ENCODE measurements at regions not wholly inside any gene's neighbourhood (a gene's known extent, or its start where the extent isn't known, plus 50 kb on each side); places are given as distances from the start of the nearest gene placed in this dataset.
"Not testable (repeated sequence)": the region's sequence is repeated elsewhere in the genome, so short reads cannot be mapped to it uniquely, and the experiment has no call there.

- no peak for DNase-seq (ENCODE audit: low read depth in 2 of 3, low spot score in 2 of 3)
Observed at GRCh38 chr9:31588006-31588405, 796.4 kb upstream of the ACO1 start.

- DNase-seq (ENCODE audit: low read depth in 2 of 3, low spot score in 2 of 3): no peak
Observed at GRCh38 chr9:31588756-31589155, 795.7 kb upstream of the ACO1 start.

- no peak for DNase-seq (ENCODE audit: low read depth in 2 of 3, low spot score in 2 of 3)
Observed at GRCh38 chr9:31590091-31590490, 794.4 kb upstream of the ACO1 start.

GRCh38 chr9:31597086-31597485 lies 787.4 kb upstream of the ACO1 start:
- DNase-seq (ENCODE audit: low read depth in 2 of 3, low spot score in 2 of 3): not testable (repeated sequence)

- no peak for DNase-seq (ENCODE audit: low read depth in 2 of 3, low spot score in 2 of 3)
Observed at GRCh38 chr9:31597977-31598376, 786.5 kb upstream of the ACO1 start.

- no peak for DNase-seq (ENCODE audit: low read depth in 2 of 3, low spot score in 2 of 3)
Observed at GRCh38 chr9:31601666-31602065, 782.8 kb upstream of the ACO1 start.

GRCh38 chr9:31604531-31604930 lies 779.9 kb upstream of the ACO1 start:
- DNase-seq (ENCODE audit: low read depth in 2 of 3, low spot score in 2 of 3): no peak

GRCh38 chr9:31605164-31605563 lies 779.3 kb upstream of the ACO1 start:
- DNase-seq (ENCODE audit: low read depth in 2 of 3, low spot score in 2 of 3): no peak

- no peak for DNase-seq (ENCODE audit: low read depth in 2 of 3, low spot score in 2 of 3)
Observed at GRCh38 chr9:31606678-31607077, 777.8 kb upstream of the ACO1 start.

- no peak for DNase-seq (ENCODE audit: low read depth in 2 of 3, low spot score in 2 of 3)
Observed at GRCh38 chr9:31608416-31608815, 776.0 kb upstream of the ACO1 start.

GRCh38 chr9:31608881-31609280 lies 775.6 kb upstream of the ACO1 start:
- DNase-seq (ENCODE audit: low read depth in 2 of 3, low spot score in 2 of 3): no peak

- no peak for DNase-seq (ENCODE audit: low read depth in 2 of 3, low spot score in 2 of 3)
Observed at GRCh38 chr9:31612336-31613030, 772.0 kb upstream of the ACO1 start.

GRCh38 chr9:31615966-31616365 lies 768.5 kb upstream of the ACO1 start:
- DNase-seq (ENCODE audit: low read depth in 2 of 3, low spot score in 2 of 3): no peak

GRCh38 chr9:31623511-31623910 lies 760.9 kb upstream of the ACO1 start:
- no peak for DNase-seq (ENCODE audit: low read depth in 2 of 3, low spot score in 2 of 3)

- DNase-seq (ENCODE audit: low read depth in 2 of 3, low spot score in 2 of 3): no peak
Observed at GRCh38 chr9:31629292-31629691, 755.2 kb upstream of the ACO1 start.

GRCh38 chr9:31637265-31637664 lies 747.2 kb upstream of the ACO1 start:
- no peak for DNase-seq (ENCODE audit: low read depth in 2 of 3, low spot score in 2 of 3)

GRCh38 chr9:31637861-31638260 lies 746.6 kb upstream of the ACO1 start:
- DNase-seq (ENCODE audit: low read depth in 2 of 3, low spot score in 2 of 3): no peak

- no peak for DNase-seq (ENCODE audit: low read depth in 2 of 3, low spot score in 2 of 3)
Observed at GRCh38 chr9:31639451-31639850, 745.0 kb upstream of the ACO1 start.

GRCh38 chr9:31669311-31669710 lies 715.1 kb upstream of the ACO1 start:
- DNase-seq (ENCODE audit: low read depth in 2 of 3, low spot score in 2 of 3): no peak

- no peak for DNase-seq (ENCODE audit: low read depth in 2 of 3, low spot score in 2 of 3)
Observed at GRCh38 chr9:31671011-31671410, 713.4 kb upstream of the ACO1 start.

GRCh38 chr9:31674264-31674663 lies 710.2 kb upstream of the ACO1 start:
- no peak for DNase-seq (ENCODE audit: low read depth in 2 of 3, low spot score in 2 of 3)

- no peak for DNase-seq (ENCODE audit: low read depth in 2 of 3, low spot score in 2 of 3)
Observed at GRCh38 chr9:31677415-31677814, 707.0 kb upstream of the ACO1 start.

GRCh38 chr9:31677877-31678276 lies 706.6 kb upstream of the ACO1 start:
- no peak for DNase-seq (ENCODE audit: low read depth in 2 of 3, low spot score in 2 of 3)

Measured in hematopoietic multipotent progenitor cell (in vitro differentiated cells).